HCT116 (cell line): ENCODE measurements at regions not wholly inside any gene's neighbourhood (a gene's known extent, or its start where the extent isn't known, plus 50 kb on each side); places are given as distances from the start of the nearest gene placed in this dataset.

Source experiments
- ATAC-seq: fragments of 200-7000 bp; cut with Tn5 transposase; 2 replicates; pipeline ENCODE4 v1.9.1; 2020; ENCODE audit warnings: mild to moderate bottlenecking, moderate library complexity
- BruUV-seq: library from RNA; stranded (reverse); fragments of 400-500 nt; replicated peaks from 2 replicates; lab custom pipeline; 2021; lab: Mats Ljungman, UMichigan
- CTCF ChIA-PET: fragments of 300-600 bp; sonication (Branson Sonifier 250); formaldehyde crosslinking; loops from one replicate; lab custom pipeline; 2021; ENCODE audit warnings: antibody characterized with exemption; lab: Charles Lee
- POLR2A ChIA-PET: fragments of 300-600, 350-600 bp; sonication (Branson Sonifier 250); formaldehyde crosslinking; loops from one replicate; lab custom pipeline; 2021; ENCODE audit warnings: antibody characterized with exemption; lab: Charles Lee
- RAD21 ChIA-PET, 2 experiments: fragments of 300-600 bp; sonication (Branson Sonifier 250); formaldehyde crosslinking; loops; one replicate each; lab custom pipeline; 2023; ENCODE audit warnings: low total read pairs in 2 of 2; ENCODE audit not compliant: uncharacterized antibody in 2 of 2, unreplicated experiment in 2 of 2, low non-redundant PET in 1 of 2; lab: Charles Lee
- DNase-seq: peaks from one replicate; pipeline ENCODE4 v3.0.0-alpha.2; 2010; ENCODE audit warnings: low read depth, low spot score
- H2AFZ ChIP-seq: fragments of 200-600 bp; shearing (Covaris generic), sonication (generic); 2 replicates; pipeline ENCODE4 v1.6.1; 2017; ENCODE audit warnings: low read depth, mixed run types, mixed read lengths, antibody characterized with exemption, low read length; ENCODE audit not compliant: poor library complexity, severe bottlenecking
- H3K27ac ChIP-seq: 2 replicates; pipeline ENCODE4 v1.5.1; 2012; ENCODE audit warnings: low read depth, low read length
- H3K27me3 ChIP-seq: fragments of 200-600 bp; sonication (generic); 2 replicates; pipeline ENCODE4 v1.6.1; 2016; ENCODE audit warnings: mixed run types, low read length, mixed read lengths; ENCODE audit not compliant: insufficient read depth
- H3K36me3 ChIP-seq, 2 experiments: fragments of 200-500 bp in 1 of 2; fragments of 200-600 bp in 1 of 2; sonication (Bioruptor generic) in 1 of 2; sonication (generic) in 1 of 2; 2 replicates each; pipeline versions ENCODE4 v1.5.1 to v1.6.1; 2014 to 2016; ENCODE audit warnings: low read length in 2 of 2, inconsistent platforms in 1 of 2, mixed read lengths in 1 of 2, mixed run types in 1 of 2; ENCODE audit not compliant: insufficient read depth in 2 of 2, control insufficient read depth in 1 of 2
- H3K4me1 ChIP-seq, 2 experiments: fragments of 200-600 bp in 1 of 2; sonication (generic) in 1 of 2; 2 replicates each; pipeline versions ENCODE4 v1.5.1 to v1.6.1; 2012 to 2017; ENCODE audit warnings: low read length in 2 of 2, inconsistent platforms in 1 of 2, mild to moderate bottlenecking in 1 of 2, mixed read lengths in 1 of 2, mixed run types in 1 of 2, moderate library complexity in 1 of 2; ENCODE audit not compliant: insufficient read depth in 2 of 2, control insufficient read depth in 1 of 2
- H3K4me2 ChIP-seq: fragments of 200-600 bp; sonication (generic); 2 replicates; pipeline ENCODE4 v1.6.1; 2017; ENCODE audit warnings: mixed run types, low read length, mixed read lengths
- H3K4me3 ChIP-seq, 2 experiments: fragments of 200-600 bp in 1 of 2; sonication (generic) in 1 of 2; replicated peaks in 1 of 2; 2 replicates each; pipeline ENCODE4 v1.5.1; 2011 to 2016; ENCODE audit warnings: low read length in 2 of 2, control low read depth in 1 of 2, low read depth in 1 of 2, mild to moderate bottlenecking in 1 of 2, mixed read lengths in 1 of 2, mixed run types in 1 of 2
- H3K79me2 ChIP-seq: fragments of 200-600 bp; sonication (generic); 2 replicates; pipeline ENCODE4 v1.6.1; 2017; ENCODE audit warnings: mild to moderate bottlenecking, mixed run types, low read length, moderate library complexity, mixed read lengths; ENCODE audit not compliant: insufficient read depth
- H3K9ac ChIP-seq: fragments of 200-600 bp; sonication (generic); 2 replicates; pipeline ENCODE4 v1.6.1; 2016; ENCODE audit warnings: low read length, mixed read lengths
- H3K9me2 ChIP-seq: fragments of 200-600 bp; sonication (generic), shearing (Covaris generic); 2 replicates; pipeline ENCODE4 v1.6.1; 2017; ENCODE audit warnings: mixed run types, mild to moderate bottlenecking, moderate library complexity; ENCODE audit not compliant: insufficient read depth
- H3K9me3 ChIP-seq, 2 experiments: fragments of 200-500 bp in 1 of 2; fragments of 200-600 bp in 1 of 2; sonication (Bioruptor generic) in 1 of 2; sonication (generic) in 1 of 2; 2 replicates each; pipeline ENCODE4 v1.6.1; 2014 to 2017; ENCODE audit warnings: low read length in 2 of 2, mixed read lengths in 2 of 2, inconsistent platforms in 1 of 2, low read depth in 1 of 2, mild to moderate bottlenecking in 1 of 2, mixed run types in 1 of 2, moderate library complexity in 1 of 2; ENCODE audit not compliant: control insufficient read depth in 1 of 2, insufficient read depth in 1 of 2
- H4K20me1 ChIP-seq: fragments of 200-600 bp; sonication (generic), shearing (Covaris generic); 2 replicates; pipeline ENCODE4 v1.6.1; 2017; ENCODE audit warnings: mixed run types, mild to moderate bottlenecking, moderate library complexity; ENCODE audit not compliant: insufficient read depth
- ATF3 ChIP-seq: IDR thresholded peaks from 2 replicates; pipeline ENCODE4 v1.6.1; 2012
- CEBPB ChIP-seq: IDR thresholded peaks from 2 replicates; pipeline ENCODE4 v1.6.1; 2012; ENCODE audit warnings: low read depth
- CTCF ChIP-seq, 3 experiments: fragments of 200-600 bp in 1 of 3; sonication (generic) in 1 of 3; IDR thresholded peaks in 2 of 3; conservative IDR thresholded peaks in 1 of 3; 2 replicates each; pipeline ENCODE4 v1.5.1; 2012 to 2017; ENCODE audit warnings: low read depth in 2 of 3, low read length in 2 of 3, antibody characterized with exemption in 1 of 3, borderline replicate concordance in 1 of 3, control low read depth in 1 of 3, mild to moderate bottlenecking in 1 of 3, mixed read lengths in 1 of 3, mixed run types in 1 of 3, moderate library complexity in 1 of 3; ENCODE audit not compliant: insufficient read depth in 1 of 3
- EGR1 ChIP-seq: IDR thresholded peaks from 2 replicates; pipeline ENCODE4 v1.6.1; 2012; ENCODE audit warnings: low read depth
- FOSL1 ChIP-seq: IDR thresholded peaks from 2 replicates; pipeline ENCODE4 v1.6.1; 2012; ENCODE audit warnings: low read depth
- POLR2A ChIP-seq: IDR thresholded peaks from 2 replicates; pipeline ENCODE4 v1.7.0; 2011; ENCODE audit warnings: borderline replicate concordance; ENCODE audit not compliant: insufficient read depth, insufficient read length; ENCODE audit errors: extremely low read depth
- POLR2AphosphoS5 ChIP-seq: IDR thresholded peaks from 2 replicates; pipeline ENCODE4 v1.6.1; 2011; ENCODE audit warnings: mild to moderate bottlenecking, low read depth, low read length, moderate library complexity
- RAD21 ChIP-seq: IDR thresholded peaks from 2 replicates; pipeline ENCODE4 v1.6.1; 2012; ENCODE audit warnings: low read depth, mild to moderate bottlenecking
- REST ChIP-seq: IDR thresholded peaks from 2 replicates; pipeline ENCODE4 v1.6.1; 2012; ENCODE audit warnings: low read depth
- SIN3A ChIP-seq: IDR thresholded peaks from 2 replicates; pipeline ENCODE4 v1.6.1; 2012; ENCODE audit warnings: low read depth
- SP1 ChIP-seq: IDR thresholded peaks from 2 replicates; pipeline ENCODE4 v1.6.1; 2012; ENCODE audit warnings: low read depth
- SRF ChIP-seq: IDR thresholded peaks from 2 replicates; pipeline ENCODE4 v1.6.1; 2012; ENCODE audit warnings: low read depth
- TCF7L2 ChIP-seq: IDR thresholded peaks from 2 replicates; pipeline ENCODE4 v1.7.0; 2011; ENCODE audit warnings: borderline replicate concordance, inconsistent platforms; ENCODE audit not compliant: insufficient read depth, insufficient read length; ENCODE audit errors: extremely low read depth
- YY1 ChIP-seq: IDR thresholded peaks from 2 replicates; pipeline ENCODE4 v1.6.1; 2011; ENCODE audit warnings: low read length, low read depth, moderate library complexity, mild to moderate bottlenecking; ENCODE audit not compliant: insufficient replicate concordance; ENCODE audit errors: extremely low read depth
- ZFX ChIP-seq: fragments of 450-650 bp; IDR thresholded peaks from 2 replicates; pipeline ENCODE4 v1.6.1; 2017
- ZNF274 ChIP-seq: fragments of 200-500 bp; sonication (Bioruptor generic); IDR thresholded peaks from 2 replicates; pipeline ENCODE4 v1.6.1; 2014; ENCODE audit warnings: mild to moderate bottlenecking, low read depth, low read length, inconsistent platforms
- intact Hi-C: fragments of 100-400 bp; cut with micrococcal nuclease; formaldehyde crosslinking; loops from 2 replicates; pipeline ENCODE4 v1.10.0; 2022

- Histone ChIP-seq H3K4me2 (no peak overlapping the region), H3K9ac (no peak overlapping the region), H3K4me1 (peaks cover 0 to 7% of the 10 kb centered on the region in 2 experiments; a peak in 2 of 4 replicates), H2AFZ (no peak overlapping the region), H3K79me2 (no peaks in the 10 kb centered on the region), H3K9me3 (no peaks in the 10 kb centered on the region), H3K27me3 (no peaks in the 10 kb centered on the region), H3K4me3 (no peak overlapping the region), H4K20me1 (no peaks in the 10 kb centered on the region), H3K36me3 (no peaks in the 10 kb centered on the region), H3K9me2 (no peaks in the 10 kb centered on the region), H3K27ac (no peak overlapping the region)
- DNase-seq (no peak), ATAC-seq (no peak)
- no TSS peak for BruUV-seq
- ChIA-PET CTCF (no interaction called here), POLR2A (no interaction called here), RAD21 (no interaction called here)
- TF ChIP-seq SRF = no peak
- TF ChIP-seq SIN3A = no peak
- TF ChIP-seq CEBPB = no peak
- no peak for TF ChIP-seq ZFX
- TF ChIP-seq ZNF274 = no peak
- TF ChIP-seq POLR2A = no peak
- no peak for TF ChIP-seq RAD21
- no peak for TF ChIP-seq FOSL1
- no peak for TF ChIP-seq POLR2AphosphoS5
- TF ChIP-seq ATF3 = no peak
- no peak for TF ChIP-seq YY1
- TF ChIP-seq EGR1 = no peak
- TF ChIP-seq CTCF (IDR thresholded peaks at IDR 0.05 in 2 of 3, conservative IDR thresholded peaks at IDR 0.05 in 1 of 3; ENCODE audit: borderline replicate concordance in 1 of 3, insufficient read depth in 1 of 3, low read depth in 2 of 3, low read length in 2 of 3) = no peak
- TF ChIP-seq SP1 = no peak
- TF ChIP-seq TCF7L2 = no peak
- TF ChIP-seq REST = no peak
- intact Hi-C loops = no loop called here
Observed at GRCh38 chr13:40127925-40128324, 472.5 kb downstream of the COG6 start.
